NCI-H510A (cell line): ENCODE measurements at regions not wholly inside any gene's neighbourhood (a gene's known extent, or its start where the extent isn't known, plus 50 kb on each side); places are given as distances from the start of the nearest gene placed in this dataset.

Source experiments
- DNase-seq: peaks from one replicate; lab custom pipeline; 2025; lab: John Stamatoyannopoulos, UW

- DNase-seq: no peak
Measured at GRCh38 chr10:84053626-84054025, 85.7 kb upstream of the GHITM start.

DNA sequence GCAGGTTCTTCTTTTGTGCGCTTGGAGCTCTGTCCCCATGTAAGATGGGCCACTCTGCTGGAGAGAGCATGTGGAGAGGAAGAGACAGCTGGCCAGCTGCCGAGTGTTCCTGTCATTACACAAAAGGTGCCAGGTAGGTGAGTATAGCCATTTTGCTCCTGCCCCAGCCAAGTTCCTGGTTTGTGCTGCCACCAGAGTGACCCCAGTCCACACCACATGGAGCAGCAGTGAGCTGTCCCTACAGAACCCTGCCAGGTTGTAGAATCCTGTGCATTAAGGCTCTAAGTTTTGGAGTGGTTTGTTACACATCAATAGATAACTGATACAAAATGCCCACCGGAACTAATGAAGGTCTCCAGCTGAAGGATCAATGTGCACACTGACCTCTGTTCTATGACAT, 84.6 kb upstream of the GHITM start:
- DNase-seq: no peak

DNA sequence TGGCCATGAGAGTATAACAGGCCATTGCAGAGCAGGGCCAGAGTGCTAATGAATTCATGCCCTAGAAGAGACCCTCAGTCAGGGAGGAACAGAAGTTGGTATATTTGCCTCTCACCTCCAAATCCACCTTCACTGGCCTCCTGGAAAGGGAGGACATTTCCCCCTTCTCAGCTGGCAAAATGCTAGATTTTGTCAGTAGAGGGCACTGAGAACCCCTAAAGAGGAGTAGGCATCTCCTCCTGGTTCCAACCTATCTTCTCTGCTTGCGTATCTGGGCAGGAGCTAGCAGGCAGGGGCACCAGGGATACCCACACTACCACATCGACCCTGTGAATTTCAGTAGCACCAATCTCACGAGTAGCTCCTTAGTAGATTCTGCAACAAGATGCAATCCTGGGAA, 79.8 kb upstream of the GHITM start:
- no peak for DNase-seq

DNA sequence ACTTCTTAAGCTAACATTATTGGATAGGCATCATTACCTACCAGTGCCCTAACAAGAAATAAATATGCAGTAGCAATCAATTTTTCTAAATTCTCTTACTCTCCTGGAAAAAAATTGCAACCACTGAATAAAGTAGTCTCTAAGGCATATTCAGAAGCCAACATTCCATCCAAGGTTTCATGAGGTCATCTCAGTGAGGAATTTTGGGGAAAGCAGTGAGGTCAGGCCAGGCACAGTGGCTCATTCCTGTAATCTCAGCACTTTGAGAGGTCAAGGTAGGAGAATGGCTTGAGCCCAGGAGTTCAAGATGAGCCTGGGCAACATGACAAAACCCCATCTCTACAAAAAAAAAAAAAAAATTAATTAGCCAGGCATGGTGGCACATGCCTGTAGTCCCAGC, 75.9 kb upstream of the GHITM start:
- no peak for DNase-seq

DNA sequence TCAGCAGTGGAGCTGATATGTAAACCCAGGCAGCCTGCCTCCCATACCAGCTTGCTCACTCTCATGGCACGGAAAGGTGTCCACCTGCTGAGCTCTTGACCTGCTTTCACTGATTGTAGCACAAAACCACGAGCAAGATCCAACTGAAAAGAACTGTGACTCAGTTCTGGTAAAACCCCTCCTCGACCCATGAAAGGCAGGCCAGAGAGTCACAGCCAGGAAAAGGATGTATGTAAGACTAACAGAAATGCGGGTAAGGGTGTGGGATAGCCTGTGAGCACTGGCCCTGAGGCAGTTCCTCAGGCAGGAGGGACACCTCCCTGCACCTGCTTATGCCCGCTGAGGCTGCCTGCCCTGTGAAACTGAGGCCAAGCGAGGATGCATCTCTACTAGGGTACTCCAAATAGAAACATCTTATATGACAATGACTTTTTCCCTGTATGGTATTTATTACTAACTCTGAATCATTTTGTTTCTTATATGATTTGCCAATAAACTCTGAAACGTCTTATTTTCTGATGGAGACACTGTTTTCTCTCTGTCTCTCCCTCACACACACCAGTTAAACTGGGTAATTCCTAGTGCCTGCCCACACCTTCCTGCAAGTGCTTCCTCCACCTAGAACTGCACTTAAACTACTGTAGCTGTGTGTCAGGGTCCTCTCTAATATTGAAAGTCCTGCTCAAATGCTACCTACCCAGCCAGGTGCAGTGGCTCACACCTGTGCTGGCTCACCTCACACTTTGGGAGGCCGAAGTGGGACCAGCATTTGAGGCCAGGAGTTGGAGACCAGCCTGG, 73.3 kb upstream of the GHITM start:
- DNase-seq: no peak

DNA sequence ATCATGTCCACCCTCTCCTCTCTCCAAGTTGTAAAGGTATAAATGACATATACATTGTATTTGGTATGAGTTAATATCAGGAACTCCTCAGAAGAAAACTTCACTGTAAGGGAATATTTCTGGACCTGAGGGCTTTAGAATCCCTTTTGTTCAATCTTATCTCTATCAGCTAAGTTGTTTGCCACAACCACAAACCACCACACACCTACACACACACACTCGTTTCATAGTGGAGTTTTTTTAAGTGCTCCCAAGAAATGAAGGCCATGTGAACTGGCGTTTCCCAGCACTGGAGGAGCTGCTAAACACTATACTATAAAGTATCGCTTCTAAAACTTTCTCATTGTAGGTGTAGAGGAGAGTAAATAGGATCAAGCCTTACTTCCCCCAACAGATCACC, 64.8 kb upstream of the GHITM start:
- no peak for DNase-seq

- DNase-seq: no peak
Measured at GRCh38 chr10:84075226-84076046, 63.9 kb upstream of the GHITM start.

DNA sequence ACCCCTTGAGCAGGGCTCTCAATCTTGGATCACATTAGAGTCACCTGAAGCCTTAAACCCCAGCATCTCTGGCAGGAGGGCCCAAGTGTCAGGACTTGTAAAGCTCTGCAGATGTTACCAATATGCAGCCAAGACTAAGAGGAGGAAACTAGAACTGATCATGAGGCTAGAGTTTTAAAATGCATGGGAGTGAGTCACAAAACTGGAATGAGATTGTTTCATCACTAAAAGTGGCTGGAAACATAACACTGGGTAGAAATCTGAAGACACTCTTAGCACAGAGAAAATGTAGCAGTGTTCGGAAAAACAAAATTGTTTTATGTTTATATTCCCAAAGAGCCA, 63.3 kb upstream of the GHITM start:
- DNase-seq: no peak

DNA sequence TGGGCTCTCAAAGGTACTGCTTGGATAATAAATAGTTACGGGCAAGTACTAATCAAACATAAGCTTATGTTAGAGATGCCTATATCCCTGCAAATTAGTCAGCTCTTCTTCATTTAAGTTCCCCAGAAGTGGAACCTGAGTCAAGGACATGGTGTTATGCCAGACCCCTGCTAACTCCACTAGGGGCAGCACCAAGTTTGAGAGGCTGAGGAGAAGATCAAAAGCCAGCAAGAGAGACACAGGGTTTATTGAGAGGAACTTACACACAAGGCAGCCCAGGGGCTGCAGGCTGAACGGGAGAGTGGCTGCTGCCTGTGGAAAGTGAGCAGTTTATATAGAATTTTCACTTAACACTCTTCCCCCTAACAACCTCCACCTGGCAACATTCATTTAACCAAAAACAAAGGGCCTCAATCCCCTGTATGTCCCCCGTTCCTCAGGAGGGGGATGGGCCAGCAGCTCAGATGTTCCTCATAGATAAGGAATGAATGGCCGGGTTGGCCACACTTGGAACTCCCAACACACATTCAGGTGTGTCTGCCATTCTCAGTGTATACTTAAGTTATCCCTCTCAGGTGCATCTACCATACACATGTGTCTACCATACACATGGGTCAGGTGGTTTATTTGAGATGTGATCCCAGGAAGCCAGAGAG, 62.6 kb upstream of the GHITM start:
- DNase-seq: no peak

DNA sequence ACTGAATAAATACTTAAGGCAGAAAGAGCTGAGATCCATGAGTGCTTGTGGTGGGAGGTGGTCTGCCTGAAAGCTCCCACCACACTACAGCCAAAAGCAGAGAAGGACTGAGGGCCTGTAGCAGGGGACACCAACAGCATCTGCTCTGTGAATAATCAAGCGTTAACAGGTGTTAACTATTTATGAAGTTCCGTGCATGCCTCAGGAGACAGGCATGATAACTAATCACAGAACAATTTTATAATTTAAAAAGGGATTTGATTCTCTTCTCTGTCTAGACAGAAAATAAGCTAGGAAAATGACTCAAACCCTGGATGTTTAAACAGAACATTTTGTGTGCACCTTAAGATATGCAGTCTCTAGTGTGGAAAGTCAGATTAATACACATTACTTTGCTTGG, 61.5 kb upstream of the GHITM start:
- DNase-seq: no peak

DNA sequence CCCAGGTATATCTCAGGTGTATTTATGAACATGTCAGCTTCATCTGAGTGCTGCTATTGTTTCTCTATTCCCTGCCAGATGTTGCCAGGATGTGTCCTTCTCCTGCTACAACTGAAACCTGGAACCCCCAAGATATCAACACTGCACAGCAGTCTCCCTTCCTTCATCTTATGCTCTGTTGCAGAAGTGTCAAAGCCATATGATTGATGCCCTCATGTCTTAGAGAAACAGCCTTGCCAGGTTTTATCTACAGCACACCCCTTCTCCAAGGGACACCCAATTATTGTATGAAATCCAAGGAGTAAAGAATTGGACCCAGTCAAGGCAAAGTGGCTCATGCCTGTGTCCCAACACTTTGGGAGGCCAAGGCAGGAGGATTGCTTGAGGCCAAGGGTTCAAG, 60.5 kb upstream of the GHITM start:
- no peak for DNase-seq

DNA sequence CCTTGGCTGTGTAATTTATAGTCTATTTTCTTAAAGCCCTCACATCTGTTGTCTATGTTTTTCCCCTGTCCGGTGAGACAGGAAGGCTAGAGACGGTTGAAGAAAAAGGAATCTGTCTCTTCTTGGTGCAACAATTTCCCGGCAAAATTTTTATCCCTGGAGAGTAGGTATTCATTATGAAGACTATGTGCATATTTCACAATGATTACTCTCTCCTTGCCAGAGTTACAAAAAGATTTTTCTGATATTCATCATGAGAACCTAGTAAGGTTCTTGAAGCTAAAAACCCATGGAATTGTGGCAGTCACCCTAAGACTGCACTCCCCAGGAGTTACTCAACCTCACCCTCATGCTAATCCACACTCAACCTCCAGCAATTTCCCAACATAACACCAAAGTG, 55.0 kb upstream of the GHITM start:
- no peak for DNase-seq

DNA sequence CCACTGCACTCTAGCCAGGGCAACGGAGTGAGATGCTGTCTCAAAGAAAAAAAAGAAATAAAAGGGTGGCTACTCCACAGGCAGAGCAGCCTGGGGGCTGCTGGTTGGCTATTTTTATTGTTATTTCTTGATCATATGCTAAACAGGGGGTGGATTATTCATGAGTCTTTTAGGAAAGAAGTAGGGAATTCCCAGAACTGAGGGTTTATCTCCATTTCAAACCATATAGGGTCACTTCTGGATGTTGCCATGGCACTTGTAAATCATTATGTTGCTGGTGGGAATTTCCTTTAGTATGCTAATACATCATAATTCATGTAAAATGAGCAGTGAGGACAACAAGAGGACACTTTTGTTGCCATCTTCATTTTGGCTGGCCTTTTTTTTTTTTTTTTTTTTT, 52.1 kb upstream of the GHITM start:
- DNase-seq: no peak

DNA sequence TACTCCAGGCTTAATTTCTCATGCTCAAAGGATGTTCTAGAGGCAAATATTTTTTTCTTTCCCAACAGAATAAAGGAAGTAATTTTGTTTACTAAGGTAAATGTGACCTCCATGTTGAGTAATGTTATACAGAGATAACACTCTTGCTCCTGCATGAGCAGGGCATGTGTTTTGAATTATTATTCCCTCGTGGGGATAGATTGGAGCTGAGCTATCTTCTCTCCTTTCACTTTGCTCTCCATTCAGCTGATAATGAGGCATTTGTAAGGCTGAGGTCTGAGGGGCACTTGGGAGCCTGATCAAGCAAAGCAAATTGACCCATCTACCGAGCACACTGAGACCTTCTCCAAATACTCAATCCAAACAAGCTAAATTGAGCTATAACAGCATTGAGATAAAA, 50.7 kb upstream of the GHITM start:
- no peak for DNase-seq

DNA sequence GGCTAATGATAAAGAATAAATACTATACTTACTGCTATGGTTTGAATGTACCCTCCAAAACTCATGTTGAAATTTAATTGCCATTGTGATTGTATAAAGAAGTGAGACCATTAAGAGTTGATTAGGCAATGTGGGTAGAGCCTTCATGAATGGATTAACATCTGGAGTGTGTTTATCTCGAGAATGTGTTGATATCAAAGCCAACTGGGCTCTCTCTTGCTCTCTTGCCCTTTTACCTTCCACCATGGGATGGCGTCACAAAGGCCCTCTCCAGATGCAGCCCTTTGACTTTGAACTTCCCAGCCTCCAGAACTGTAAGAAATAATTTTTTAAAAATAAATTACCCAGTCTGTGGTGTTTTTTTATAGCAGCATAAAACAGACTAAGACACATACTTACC, 50.1 kb upstream of the GHITM start:
- no peak for DNase-seq
